Right lobe of liver (tissue), 4 donors: ENCODE measurements at regions not wholly inside any gene's neighbourhood (a gene's known extent, or its start where the extent isn't known, plus 50 kb on each side); places are given as distances from the start of the nearest gene placed in this dataset.

Experiments used
- CTCF ChIP-seq, 4 donors: fragments of 200-600 bp in 3 of 4; fragments of 450-650 bp in 1 of 4; IDR thresholded peaks; one replicate each; pipeline versions ENCODE4 v1.5.1 to v1.8.0; 2016 to 2022; ENCODE audit warnings: antibody characterized with exemption in 4 of 4, mild to moderate bottlenecking in 2 of 4
- POLR2A ChIP-seq: fragments of 450-650 bp; IDR thresholded peaks from one replicate; pipeline ENCODE4 v1.6.1; 2017; ENCODE audit warnings: antibody characterized with exemption, mild to moderate bottlenecking
- donor health status: DM: no; HTN: no; CAD: no.
- donor health status: DM: no; HTN: no; CAD: no.
- donor health status: DM: no; HTN: yes; CAD: no.

- TF ChIP-seq POLR2A = no peak
- no peak for TF ChIP-seq CTCF (IDR thresholded peaks at IDR 0.05)
Observed at GRCh38 chr11:11717064-11717725, 95.4 kb upstream of the GALNT18 start.
